H9 (cell line): ENCODE measurements at regions not wholly inside any gene's neighbourhood (a gene's known extent, or its start where the extent isn't known, plus 50 kb on each side); places are given as distances from the start of the nearest gene placed in this dataset.

Experiments used
- DNase-seq: peaks from one replicate; pipeline ENCODE4 v3.0.0-alpha.2; 2017
- H2AFZ ChIP-seq: one replicate; pipeline ENCODE4 v1.6.1; 2013; ENCODE audit warnings: mild to moderate bottlenecking, low read length, control low read depth, moderate library complexity
- H2AK5ac ChIP-seq: 2 replicates; pipeline ENCODE4 v1.6.1; 2013; ENCODE audit warnings: low read length, control low read depth, mixed read lengths; ENCODE audit not compliant: insufficient read length
- H2BK120ac ChIP-seq: one replicate; pipeline ENCODE4 v1.6.1; 2013; ENCODE audit warnings: low read depth, mild to moderate bottlenecking, low read length, control low read depth, inconsistent platforms; ENCODE audit not compliant: poor library complexity, severe bottlenecking
- H2BK12ac ChIP-seq: 2 replicates; pipeline ENCODE4 v1.6.1; 2013; ENCODE audit warnings: low read length, control low read depth, mixed read lengths, low read depth; ENCODE audit not compliant: insufficient read length
- H2BK15ac ChIP-seq: 2 replicates; pipeline ENCODE4 v1.6.1; 2013; ENCODE audit warnings: low read depth, low read length, control low read depth
- H2BK20ac ChIP-seq: one replicate; pipeline ENCODE4 v1.6.1; 2013; ENCODE audit warnings: low read depth, mild to moderate bottlenecking, low read length, control low read depth, inconsistent platforms; ENCODE audit not compliant: poor library complexity, severe bottlenecking
- H2BK5ac ChIP-seq: 2 replicates; pipeline ENCODE4 v1.6.1; 2013; ENCODE audit warnings: low read length, control low read depth, mixed read lengths; ENCODE audit not compliant: insufficient read length
- H3K14ac ChIP-seq: 2 replicates; pipeline ENCODE4 v1.6.1; 2013; ENCODE audit warnings: low read length, control low read depth; ENCODE audit not compliant: insufficient read depth
- H3K18ac ChIP-seq: 2 replicates; pipeline ENCODE4 v1.6.1; 2013; ENCODE audit warnings: low read depth, mild to moderate bottlenecking, mixed read lengths, low read length, control low read depth; ENCODE audit not compliant: insufficient read length
- H3K23ac ChIP-seq: 2 replicates; pipeline ENCODE4 v1.6.1; 2013; ENCODE audit warnings: low read length, control low read depth, mixed read lengths, low read depth; ENCODE audit not compliant: insufficient read length
- H3K23me2 ChIP-seq: 2 replicates; pipeline ENCODE4 v1.6.1; 2013; ENCODE audit warnings: low read depth, mild to moderate bottlenecking, mixed read lengths, low read length, control low read depth; ENCODE audit not compliant: insufficient read length, poor library complexity, severe bottlenecking
- H3K27ac ChIP-seq: 2 replicates; pipeline ENCODE4 v1.5.1; 2013; ENCODE audit warnings: low read length, control low read depth, mixed read lengths, low read depth; ENCODE audit not compliant: insufficient read length
- H3K27me3 ChIP-seq: 2 replicates; pipeline ENCODE4 v1.6.1; 2013; ENCODE audit warnings: low read length, control low read depth, inconsistent platforms; ENCODE audit not compliant: insufficient read depth
- H3K4ac ChIP-seq: 2 replicates; pipeline ENCODE4 v1.6.1; 2013; ENCODE audit warnings: low read depth, mild to moderate bottlenecking, control low read depth, inconsistent platforms, low read length, moderate library complexity
- H3K4me1 ChIP-seq: 2 replicates; pipeline ENCODE4 v1.6.1; 2013; ENCODE audit warnings: low read length, control low read depth, inconsistent platforms; ENCODE audit not compliant: insufficient read depth
- H3K4me2 ChIP-seq: 2 replicates; pipeline ENCODE4 v1.6.1; 2013; ENCODE audit warnings: low read length, control low read depth, mixed read lengths; ENCODE audit not compliant: insufficient read length, insufficient read depth
- H3K56ac ChIP-seq: 2 replicates; pipeline ENCODE4 v1.6.1; 2013; ENCODE audit warnings: low read depth, mild to moderate bottlenecking, mixed read lengths, low read length, control low read depth; ENCODE audit not compliant: insufficient read length
- H3K79me1 ChIP-seq: 2 replicates; pipeline ENCODE4 v1.6.1; 2013; ENCODE audit warnings: low read depth, mild to moderate bottlenecking, moderate library complexity, low read length, control low read depth, inconsistent platforms; ENCODE audit not compliant: insufficient read depth, poor library complexity, severe bottlenecking
- H3K79me2 ChIP-seq: 2 replicates; pipeline ENCODE4 v1.6.1; 2013; ENCODE audit warnings: low read length, control low read depth, inconsistent platforms; ENCODE audit not compliant: insufficient read depth
- H3K9ac ChIP-seq: 2 replicates; pipeline ENCODE4 v1.6.1; 2013; ENCODE audit warnings: low read length, control low read depth, mixed read lengths; ENCODE audit not compliant: insufficient read length; ENCODE audit errors: extremely low read depth
- H3K9me3 ChIP-seq: one replicate; pipeline ENCODE4 v1.6.1; 2013; ENCODE audit warnings: low read depth, low read length, inconsistent platforms; ENCODE audit not compliant: control insufficient read depth
- H3T11ph ChIP-seq: one replicate; pipeline ENCODE4 v1.6.1; 2013; ENCODE audit warnings: mild to moderate bottlenecking, low read length, control low read depth, inconsistent platforms
- H4K20me1 ChIP-seq: one replicate; pipeline ENCODE4 v1.6.1; 2013; ENCODE audit not compliant: control insufficient read depth, insufficient read length, insufficient read depth
- H4K5ac ChIP-seq: 2 replicates; pipeline ENCODE4 v1.6.1; 2013; ENCODE audit warnings: low read depth, mild to moderate bottlenecking, mixed read lengths, low read length, control low read depth; ENCODE audit not compliant: insufficient read length
- H4K8ac ChIP-seq: replicated peaks from 2 replicates; pipeline ENCODE4 v1.6.1; 2013; ENCODE audit warnings: low read length, control low read depth, mixed read lengths, low read depth; ENCODE audit not compliant: insufficient read length
- H4K91ac ChIP-seq: 2 replicates; pipeline ENCODE4 v1.6.1; 2013; ENCODE audit warnings: low read depth, mild to moderate bottlenecking, moderate library complexity, mixed read lengths, low read length, control low read depth; ENCODE audit not compliant: insufficient read length
- H3K27ac Mint-ChIP-seq, 3 experiments: 2 replicates in 2 of 3; 3 replicates in 1 of 3; pipeline ENCODE4 v1.8.0; 2020 to 2021; ENCODE audit warnings: mixed read lengths in 3 of 3, mild to moderate bottlenecking in 1 of 3, moderate library complexity in 1 of 3
- H3K27me3 Mint-ChIP-seq: 2 replicates; pipeline ENCODE4 v1.8.0; 2021; ENCODE audit warnings: low read depth, mild to moderate bottlenecking, moderate library complexity, mixed read lengths
- H3K36me3 Mint-ChIP-seq, 3 experiments: 2 replicates in 2 of 3; 3 replicates in 1 of 3; pipeline ENCODE4 v1.8.0; 2020 to 2021; ENCODE audit warnings: low read depth in 3 of 3, mixed read lengths in 3 of 3; ENCODE audit not compliant: insufficient read depth in 1 of 3
- H3K4me1 Mint-ChIP-seq, 2 experiments: 2 replicates each; pipeline ENCODE4 v1.8.0; 2020; ENCODE audit warnings: mixed read lengths in 2 of 2
- H3K4me3 Mint-ChIP-seq, 2 experiments: 2 replicates in 1 of 2; 3 replicates in 1 of 2; pipeline ENCODE4 v1.8.0; 2020 to 2021; ENCODE audit warnings: mild to moderate bottlenecking in 2 of 2, mixed read lengths in 2 of 2, moderate library complexity in 1 of 2
- H3K9me3 Mint-ChIP-seq, 2 experiments: 2 replicates in 1 of 2; 3 replicates in 1 of 2; pipeline ENCODE4 v1.8.0; 2020; ENCODE audit warnings: mild to moderate bottlenecking in 2 of 2, mixed read lengths in 2 of 2, moderate library complexity in 1 of 2
- WGBS: extraction: QIAGEN DNeasy Blood & Tissue Kit; methylation state at CpG from one replicate; pipeline ENCODE4 v1.1.7; 2013; ENCODE audit warnings: missing lambda C conversion rate, low lambda C conversion rate, mixed read lengths; ENCODE audit not compliant: insufficient read length; ENCODE audit errors: extremely low coverage; 5-methylcytosine and 5-hydroxymethylcytosine counted together
- TF ChIP-seq, protein P1 (sequence below): fragments of 200-600 bp; sonication (generic); conservative IDR thresholded peaks from 3 replicates; pipeline ENCODE4 v1.8.0; 2021; ENCODE audit warnings: antibody characterized with exemption, mild to moderate bottlenecking

DNA sequence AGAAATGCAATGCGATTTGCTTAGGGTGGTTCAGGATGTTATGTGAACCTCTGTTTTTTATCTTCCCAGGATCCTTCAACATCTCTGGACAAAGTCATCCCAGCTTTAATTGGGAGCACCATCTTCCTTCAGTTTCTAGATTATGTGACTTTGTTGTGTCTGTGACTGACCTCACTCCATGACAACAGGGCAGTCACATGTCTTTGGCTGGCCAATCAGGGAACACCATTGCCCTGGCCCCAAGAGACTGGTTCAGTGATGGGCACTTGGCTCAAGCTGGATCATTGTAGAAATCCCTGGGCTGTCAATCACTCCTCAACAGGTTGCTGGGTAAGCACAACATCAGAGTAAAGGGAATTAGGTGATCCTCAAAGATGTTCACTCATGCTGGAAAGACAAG lies 499.7 kb downstream of the XYLT1 start:
- H3K79me1 ChIP-seq, result no peaks in the 10 kb centered on the region
- no peak overlapping the region for H3K4me2 ChIP-seq
- WGBS, result no CpG with 5 or more reads among the region's 1 CpG

More for the DNA sequence above, 499.7 kb downstream of the XYLT1 start:
- no peak overlapping the region for H3T11ph ChIP-seq
- Mint-ChIP-seq H3K4me1 (peaks cover 0 to under 1% of the 10 kb centered on the region in 2 experiments; a peak in 1 of 4 replicates), H3K27ac (no peak overlapping the region), H3K4me3 (no peak overlapping the region), H3K36me3 (no peaks in the 10 kb centered on the region; a peak in 1 of 7 replicates), H3K9me3 (peaks cover 0 to 3% of the 10 kb centered on the region in 2 experiments; a peak in 2 of 5 replicates), H3K27me3 (no peaks in the 10 kb centered on the region; the same call in none of the 2 replicates)
- no peak overlapping the region for H4K91ac ChIP-seq
- no peak overlapping the region for H2BK20ac ChIP-seq
- no peak overlapping the region for H2AK5ac ChIP-seq
- no peak overlapping the region for H3K4ac ChIP-seq
- H2AFZ ChIP-seq, result no peak overlapping the region
- H4K8ac ChIP-seq, result no peak overlapping the region
- DNase-seq, result no peak
- no peaks in the 10 kb centered on the region for H3K4me1 ChIP-seq
- H3K23me2 ChIP-seq, result no peaks in the 10 kb centered on the region
- H4K5ac ChIP-seq, result no peak overlapping the region
- no peak overlapping the region for H2BK12ac ChIP-seq
- no peak overlapping the region for H3K27ac ChIP-seq
- no peak overlapping the region for H3K14ac ChIP-seq
- no peak overlapping the region for H2BK120ac ChIP-seq
- no peak overlapping the region for H2BK5ac ChIP-seq
- H3K23ac ChIP-seq, result no peak overlapping the region
- no peak overlapping the region for H3K56ac ChIP-seq
- no peak overlapping the region for H3K18ac ChIP-seq
- no peaks in the 10 kb centered on the region for H3K27me3 ChIP-seq
- TF ChIP-seq, protein P1, sequence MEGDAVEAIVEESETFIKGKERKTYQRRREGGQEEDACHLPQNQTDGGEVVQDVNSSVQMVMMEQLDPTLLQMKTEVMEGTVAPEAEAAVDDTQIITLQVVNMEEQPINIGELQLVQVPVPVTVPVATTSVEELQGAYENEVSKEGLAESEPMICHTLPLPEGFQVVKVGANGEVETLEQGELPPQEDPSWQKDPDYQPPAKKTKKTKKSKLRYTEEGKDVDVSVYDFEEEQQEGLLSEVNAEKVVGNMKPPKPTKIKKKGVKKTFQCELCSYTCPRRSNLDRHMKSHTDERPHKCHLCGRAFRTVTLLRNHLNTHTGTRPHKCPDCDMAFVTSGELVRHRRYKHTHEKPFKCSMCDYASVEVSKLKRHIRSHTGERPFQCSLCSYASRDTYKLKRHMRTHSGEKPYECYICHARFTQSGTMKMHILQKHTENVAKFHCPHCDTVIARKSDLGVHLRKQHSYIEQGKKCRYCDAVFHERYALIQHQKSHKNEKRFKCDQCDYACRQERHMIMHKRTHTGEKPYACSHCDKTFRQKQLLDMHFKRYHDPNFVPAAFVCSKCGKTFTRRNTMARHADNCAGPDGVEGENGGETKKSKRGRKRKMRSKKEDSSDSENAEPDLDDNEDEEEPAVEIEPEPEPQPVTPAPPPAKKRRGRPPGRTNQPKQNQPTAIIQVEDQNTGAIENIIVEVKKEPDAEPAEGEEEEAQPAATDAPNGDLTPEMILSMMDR, result no peak
- no peaks in the 10 kb centered on the region for H4K20me1 ChIP-seq
- H2BK15ac ChIP-seq, result no peak overlapping the region
- H3K79me2 ChIP-seq, result no peaks in the 10 kb centered on the region
- H3K9me3 ChIP-seq, result no peaks in the 10 kb centered on the region
- no peak overlapping the region for H3K9ac ChIP-seq
